ENCODE measurements at regions not wholly inside any gene's neighbourhood (a gene's known extent, or its start where the extent isn't known, plus 50 kb on each side); places are given as distances from the start of the nearest gene placed in this dataset.

GRCh38 chrX:10395179-10395578 is 225.2 kb downstream of the MID1 start:
- Mint-ChIP-seq H3K4me1 (ENCODE audit: low read depth, unreplicated experiment) (no peaks in the 10 kb centered on the region), H3K36me3 (ENCODE audit: insufficient read depth, unreplicated experiment) (no peaks in the 10 kb centered on the region), H3K9me3 (ENCODE audit: low read depth, unreplicated experiment) (no peaks in the 10 kb centered on the region), H3K4me3 (ENCODE audit: low read depth, unreplicated experiment) (no peak overlapping the region), H3K27ac (ENCODE audit: unreplicated experiment) (no peak overlapping the region), H3K27me3 (ENCODE audit: unreplicated experiment) (peaks cover 24% of the 10 kb centered on the region)
- TF ChIP-seq CTCF (IDR thresholded peaks at IDR 0.05; ENCODE audit: unreplicated experiment) = no peak
- no TSS peak for BruUV-seq (replicated peaks)
- DNase-seq = no peak
- intact Hi-C loops (cut with micrococcal nuclease; ENCODE audit: unreplicated experiment) = no loop called here
- CTCF ChIA-PET = no interaction called here
